ENCODE measurements at regions not wholly inside any gene's neighbourhood (a gene's known extent, or its start where the extent isn't known, plus 50 kb on each side); places are given as distances from the start of the nearest gene placed in this dataset.

GRCh38 chr1:95309031-95309471 is 75.0 kb downstream of the RWDD3 start:
- ATAC-seq (ENCODE audit: low FRiP score in 2 of 2) = no peak

GRCh38 chr1:95311014-95311413 is 77.0 kb downstream of the RWDD3 start:
- Histone ChIP-seq H3K27ac (no peak overlapping the region), H3K9me3 (no peaks in the 10 kb centered on the region), H3K4me3 (no peak overlapping the region), H3K4me1 (peaks cover 0 to 5% (median 0%) of the 10 kb centered on the region in 4 donors), H3K36me3 (no peaks in the 10 kb centered on the region), H3K27me3 (no peaks in the 10 kb centered on the region)
- 34 to 50% methylated on average over 7 of the region's 7 CpGs for WGBS, 2 donors
- DNase-seq = no peak
- no peak for ATAC-seq (ENCODE audit: low FRiP score in 2 of 2)
- TF ChIP-seq CTCF (IDR thresholded peaks at IDR 0.05) = no peak
- no peak for TF ChIP-seq POLR2AphosphoS5 (IDR thresholded peaks at IDR 0.05)
- no peak for TF ChIP-seq EP300 (IDR thresholded peaks at IDR 0.05)
- no peak for TF ChIP-seq POLR2A (IDR thresholded peaks at IDR 0.05)

More at GRCh38 chr1:95309031-95309471, 75.0 kb downstream of the RWDD3 start:
- Histone ChIP-seq H3K27me3 (no peaks in the 10 kb centered on the region), H3K9me3 (no peaks in the 10 kb centered on the region), H3K36me3 (no peaks in the 10 kb centered on the region), H3K4me1 (peaks cover 0 to 5% (median 0%) of the 10 kb centered on the region in 4 donors), H3K27ac (no peak overlapping the region), H3K4me3 (no peak overlapping the region)
- TF ChIP-seq POLR2AphosphoS5 (IDR thresholded peaks at IDR 0.05) (no peak), POLR2A (IDR thresholded peaks at IDR 0.05) (no peak), EP300 (IDR thresholded peaks at IDR 0.05) (no peak), CTCF (IDR thresholded peaks at IDR 0.05) (peak in 2 of 6 experiments; percentile 22 to 25)
- 39 to 46% methylated on average over 2 of the region's 2 CpGs for WGBS, 2 donors
- DNase-seq = no peak

- Histone ChIP-seq H3K9me3 (no peaks in the 10 kb centered on the region), H3K4me1 (peaks cover 0 to 5% (median 0%) of the 10 kb centered on the region in 4 donors), H3K4me3 (no peak overlapping the region), H3K27me3 (no peaks in the 10 kb centered on the region), H3K27ac (no peak overlapping the region), H3K36me3 (no peaks in the 10 kb centered on the region)
- no peak for DNase-seq
- ATAC-seq (ENCODE audit: low FRiP score in 2 of 2) = no peak
- TF ChIP-seq EP300 (IDR thresholded peaks at IDR 0.05) (no peak), POLR2AphosphoS5 (IDR thresholded peaks at IDR 0.05) (no peak), POLR2A (IDR thresholded peaks at IDR 0.05) (no peak), CTCF (IDR thresholded peaks at IDR 0.05) (no peak)
- WGBS, 2 donors = 90 to 91% methylated on average over 2 of the region's 2 CpGs
Observed at GRCh38 chr1:95311762-95312161, 77.8 kb downstream of the RWDD3 start.

GRCh38 chr1:95312181-95312580 is 78.2 kb downstream of the RWDD3 start:
- H3K4me1 ChIP-seq = peaks cover 0 to 5% (median 0%) of the 10 kb centered on the region in 4 donors
- H3K36me3 ChIP-seq = no peaks in the 10 kb centered on the region
- DNase-seq = no peak
- no peak overlapping the region for H3K4me3 ChIP-seq
- H3K9me3 ChIP-seq = no peaks in the 10 kb centered on the region
- ATAC-seq (ENCODE audit: low FRiP score in 2 of 2) = no peak
- 71 to 72% methylated on average over 2 of the region's 2 CpGs for WGBS, 2 donors
- no peak for TF ChIP-seq POLR2AphosphoS5 (IDR thresholded peaks at IDR 0.05)
- TF ChIP-seq POLR2A (IDR thresholded peaks at IDR 0.05) = no peak
- no peak for TF ChIP-seq EP300 (IDR thresholded peaks at IDR 0.05)
- TF ChIP-seq CTCF (IDR thresholded peaks at IDR 0.05) = no peak
- no peaks in the 10 kb centered on the region for H3K27me3 ChIP-seq
- H3K27ac ChIP-seq = no peak overlapping the region

GRCh38 chr1:95313527-95313926 is 79.5 kb downstream of the RWDD3 start:
- Histone ChIP-seq H3K27ac (no peak overlapping the region), H3K27me3 (no peaks in the 10 kb centered on the region), H3K4me3 (no peak overlapping the region), H3K4me1 (peaks cover 0 to 5% (median 0%) of the 10 kb centered on the region in 4 donors), H3K9me3 (no peaks in the 10 kb centered on the region), H3K36me3 (no peaks in the 10 kb centered on the region)
- 65 to 76% methylated on average over 3 of the region's 3 CpGs for WGBS, 2 donors
- ATAC-seq (ENCODE audit: low FRiP score in 2 of 2) = no peak
- DNase-seq = no peak
- TF ChIP-seq CTCF (IDR thresholded peaks at IDR 0.05) = no peak
- no peak for TF ChIP-seq EP300 (IDR thresholded peaks at IDR 0.05)
- no peak for TF ChIP-seq POLR2AphosphoS5 (IDR thresholded peaks at IDR 0.05)
- no peak for TF ChIP-seq POLR2A (IDR thresholded peaks at IDR 0.05)

Measured in upper lobe of left lung (tissue), 6 donors.